Midbrain (tissue), 1 donor: ENCODE measurements at regions not wholly inside any gene's neighbourhood (a gene's known extent, or its start where the extent isn't known, plus 50 kb on each side); places are given as distances from the start of the nearest gene placed in this dataset.

ENCODE experiments used
- DNase-seq: peaks from one replicate; lab custom pipeline; 2025; lab: John Stamatoyannopoulos, UW

DNA sequence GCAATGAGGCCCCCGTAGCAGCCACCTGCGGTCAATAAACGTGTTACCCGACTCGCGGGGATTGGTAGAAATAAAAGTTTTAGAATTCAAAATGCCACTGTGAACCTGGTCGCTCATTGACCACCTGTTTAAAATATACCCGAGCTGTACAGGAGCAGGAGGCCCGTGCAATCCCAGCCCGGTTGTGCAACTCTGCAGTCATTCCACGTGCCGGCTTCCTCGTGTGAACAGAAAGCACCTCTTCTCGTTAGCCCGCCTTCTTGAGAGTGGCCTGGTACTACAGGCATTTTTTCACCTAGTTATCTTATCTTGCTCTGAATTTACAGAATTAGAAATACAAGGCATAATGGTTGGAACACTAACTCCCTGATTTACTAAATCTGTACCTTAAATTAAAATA, 660.7 kb downstream of the GALR1 start:
- no peak for DNase-seq

- DNase-seq = no peak
Measured at GRCh38 chr18:77911971-77912605, 662.4 kb downstream of the GALR1 start.

GRCh38 chr18:77918730-77919129, 669.1 kb downstream of the GALR1 start:
- DNase-seq = no peak

DNA sequence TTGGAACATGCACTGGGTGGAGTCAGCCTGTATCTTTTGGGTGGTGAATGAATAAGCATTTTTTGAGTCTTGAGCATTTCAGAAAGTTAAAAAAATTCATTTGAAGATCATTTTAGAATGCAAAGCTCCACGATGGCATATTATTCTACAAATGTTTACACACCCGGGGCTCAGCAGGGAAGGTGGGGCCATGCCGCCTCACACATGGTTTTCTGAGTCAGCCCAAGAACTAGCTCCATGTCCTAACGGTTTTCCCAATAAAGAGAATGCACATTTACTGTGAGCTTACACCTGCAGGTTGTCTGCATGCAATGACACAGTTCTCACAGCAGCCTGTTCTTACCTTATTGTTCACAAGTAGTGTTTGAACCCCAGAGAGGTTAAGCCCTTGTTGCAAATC, 670.3 kb downstream of the GALR1 start:
- no peak for DNase-seq

- DNase-seq = no peak
Measured at GRCh38 chr18:77935342-77935741, 685.7 kb downstream of the GALR1 start.

DNA sequence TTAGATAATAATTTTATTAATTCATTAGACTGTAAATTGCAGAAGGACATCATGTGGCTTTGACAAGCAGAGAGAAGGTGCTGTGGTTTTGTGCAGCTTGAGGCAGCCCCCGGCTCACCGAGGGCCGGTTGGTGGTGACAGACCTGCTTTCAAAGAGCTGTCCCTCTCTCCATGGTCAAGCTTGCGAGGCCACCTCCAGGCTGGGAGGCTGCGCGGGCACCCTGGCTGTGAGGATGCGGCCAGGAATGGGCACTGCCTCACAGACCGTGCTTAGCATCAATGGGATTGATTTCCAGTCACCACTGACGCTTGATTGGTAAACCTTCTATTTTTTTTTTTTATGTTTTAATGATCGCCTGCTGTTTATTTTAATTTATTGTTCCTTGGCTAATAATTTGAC, 690.9 kb downstream of the GALR1 start:
- DNase-seq = no peak

GRCh38 chr18:77944533-77944932, 694.9 kb downstream of the GALR1 start:
- DNase-seq = no peak

DNA sequence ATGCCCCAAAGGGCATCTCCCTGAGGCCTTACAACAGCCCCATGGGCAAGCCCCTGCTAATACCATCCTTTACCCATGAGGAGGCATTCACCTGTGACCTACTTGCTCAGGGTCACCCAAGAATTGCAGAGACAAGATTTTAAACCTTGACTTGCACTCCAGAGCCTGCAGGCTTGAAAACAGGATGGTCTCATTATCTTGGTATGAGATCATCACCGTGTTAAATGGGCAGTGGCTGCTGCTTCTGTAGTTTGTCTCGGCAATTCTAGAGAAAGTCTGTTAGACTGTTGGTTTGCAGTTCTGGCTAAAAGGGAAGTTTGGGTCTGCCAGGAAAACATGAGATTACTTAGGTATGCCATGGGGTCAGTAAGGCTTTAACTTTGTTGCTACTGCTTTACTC, 698.9 kb downstream of the GALR1 start:
- no peak for DNase-seq

DNA sequence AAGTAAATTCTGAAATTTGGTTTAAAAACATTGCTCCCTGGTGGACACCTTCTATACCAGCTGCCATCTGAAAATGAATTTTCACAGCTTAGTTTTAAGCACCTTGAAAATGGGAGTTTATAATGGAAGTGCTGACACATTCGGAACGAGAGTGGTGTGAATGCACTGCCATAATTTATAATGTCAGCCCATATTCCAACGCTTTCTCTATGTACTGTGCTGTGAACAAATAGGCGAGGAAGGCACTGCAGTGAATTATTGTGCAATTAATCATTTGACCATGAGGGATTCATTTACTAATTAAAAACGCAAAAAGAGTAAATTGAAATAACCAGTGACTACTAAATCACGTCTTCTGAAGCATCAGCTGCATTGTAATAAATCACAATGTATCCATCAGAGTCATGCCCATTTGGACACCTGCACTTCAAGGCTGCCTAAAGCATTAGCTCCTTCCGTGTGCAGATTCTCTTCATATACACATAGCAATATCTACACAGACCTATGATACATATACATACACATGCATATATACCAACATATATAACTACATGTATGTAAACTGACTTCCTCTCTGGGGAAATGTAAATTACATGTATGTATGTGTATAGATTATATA, 699.8 kb downstream of the GALR1 start:
- DNase-seq = no peak

- no peak for DNase-seq
Measured at GRCh38 chr18:77959248-77959647, 709.6 kb downstream of the GALR1 start.

- DNase-seq = no peak
Measured at GRCh38 chr18:77960791-77961410, 711.3 kb downstream of the GALR1 start.

- DNase-seq = no peak
Measured at GRCh38 chr18:77967071-77967470, 717.4 kb downstream of the GALR1 start.

- DNase-seq = no peak
Measured at GRCh38 chr18:77967791-77968190, 718.1 kb downstream of the GALR1 start.

DNA sequence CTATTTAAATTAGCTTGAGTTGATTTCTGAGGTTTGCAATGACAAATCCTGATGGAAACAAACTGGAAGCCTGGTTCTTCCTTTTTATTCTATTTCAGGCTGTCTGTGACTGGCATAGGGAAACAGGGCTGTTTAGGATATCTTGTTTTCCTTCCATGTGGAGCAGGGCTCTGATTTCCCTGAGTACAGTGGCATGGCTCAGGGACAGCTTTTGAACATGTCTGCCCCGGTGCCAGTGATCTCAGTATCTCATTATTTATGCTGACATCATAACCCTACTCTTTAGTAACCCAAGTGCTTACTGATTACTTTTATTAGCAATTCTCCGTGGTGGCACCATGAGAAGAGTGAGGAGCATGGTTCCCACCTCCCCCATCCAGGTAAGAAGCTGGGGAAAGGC, 720.3 kb downstream of the GALR1 start:
- DNase-seq = no peak

DNA sequence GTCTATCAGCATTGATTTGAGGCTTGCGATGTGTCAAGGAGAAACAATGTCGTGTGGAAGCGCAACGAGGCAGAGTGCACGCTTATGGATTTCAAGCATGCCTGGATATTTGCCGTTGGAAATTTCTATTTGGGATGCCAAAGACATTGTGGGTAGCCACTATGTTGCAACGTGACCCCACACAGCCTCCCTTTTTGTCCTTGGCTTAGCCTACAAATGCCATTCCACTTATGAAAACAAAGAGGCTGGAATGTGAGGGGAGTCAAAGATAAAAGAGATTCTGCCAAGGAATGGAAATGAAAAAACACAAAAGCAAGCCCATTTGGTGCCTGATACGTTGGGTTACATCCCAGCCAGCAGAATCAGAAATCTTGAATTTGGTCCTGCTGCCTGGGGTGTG, 721.2 kb downstream of the GALR1 start:
- DNase-seq = no peak

DNA sequence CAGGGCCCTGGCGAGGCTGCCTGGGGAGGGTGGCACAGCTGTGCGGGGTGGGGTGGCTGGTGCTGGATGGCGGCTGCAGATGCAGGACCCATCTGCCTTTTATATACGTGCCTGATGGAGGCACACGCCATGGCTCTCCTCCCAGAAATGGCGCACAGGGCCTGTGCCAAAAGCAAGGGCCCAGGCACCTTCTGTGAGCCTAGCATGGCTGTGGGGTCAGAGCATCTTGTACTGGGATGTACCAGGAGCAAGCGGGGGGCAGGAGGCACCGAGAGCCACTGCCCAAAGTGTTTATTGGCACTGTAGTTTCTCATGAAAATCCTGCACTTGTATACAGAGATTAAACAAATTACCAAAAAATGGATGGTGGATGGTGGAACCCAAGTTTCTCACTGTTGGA, 724.1 kb downstream of the GALR1 start:
- DNase-seq = no peak

DNA sequence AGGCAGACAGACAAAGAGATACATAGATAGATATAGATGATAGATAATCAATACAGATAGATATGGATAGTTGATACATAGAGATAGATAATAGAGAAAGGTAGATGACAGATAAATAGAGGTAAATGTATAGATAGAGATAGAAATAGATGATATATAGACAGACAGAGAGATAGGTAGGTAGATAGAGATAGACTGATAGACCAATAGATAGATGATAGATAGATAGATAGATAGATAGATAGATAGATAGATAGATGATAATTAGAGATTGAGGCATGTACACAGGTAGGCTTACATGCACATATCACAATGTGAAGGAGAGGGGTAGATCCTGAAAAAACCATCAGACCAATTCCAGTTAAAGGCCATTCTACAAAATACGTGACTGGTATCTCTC, 724.7 kb downstream of the GALR1 start:
- no peak for DNase-seq

DNA sequence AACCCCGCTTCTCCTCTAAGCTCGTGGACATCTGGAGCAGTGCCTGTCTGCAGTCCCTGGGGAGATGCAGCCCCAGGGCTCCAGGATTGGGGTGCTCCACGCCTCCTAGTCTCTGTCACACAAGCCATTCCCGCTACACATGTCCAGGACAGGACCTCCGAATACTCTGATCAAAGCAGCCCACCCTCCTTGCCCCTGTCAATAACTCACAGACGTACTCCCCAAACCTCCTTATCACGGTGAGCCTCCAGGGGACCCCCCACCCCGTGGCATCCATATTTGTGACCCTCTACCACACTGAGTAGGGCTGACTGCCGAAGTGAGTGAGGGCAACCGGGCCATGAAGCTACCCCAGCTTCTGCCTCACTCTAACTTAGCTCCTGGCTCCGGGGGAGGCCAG, 727.7 kb downstream of the GALR1 start:
- no peak for DNase-seq

DNA sequence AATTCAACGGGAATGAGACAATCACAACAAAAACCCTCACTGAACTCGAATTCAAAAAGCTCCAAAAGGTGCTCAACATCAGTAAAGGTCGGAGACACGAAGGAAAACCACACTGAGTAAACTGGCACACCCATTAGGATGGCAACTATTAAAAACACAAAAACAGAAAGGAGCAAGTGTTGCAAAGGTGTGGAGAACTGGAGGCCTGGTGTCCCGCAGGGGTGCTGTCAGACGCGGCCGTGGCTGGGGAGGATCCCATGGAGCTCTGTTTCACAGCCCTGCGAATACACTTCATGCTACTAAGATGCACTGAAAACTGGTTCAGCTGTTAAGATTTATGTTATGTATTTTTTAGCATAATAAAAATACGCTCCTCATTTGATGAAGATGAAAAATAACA, 730.6 kb downstream of the GALR1 start:
- no peak for DNase-seq

DNA sequence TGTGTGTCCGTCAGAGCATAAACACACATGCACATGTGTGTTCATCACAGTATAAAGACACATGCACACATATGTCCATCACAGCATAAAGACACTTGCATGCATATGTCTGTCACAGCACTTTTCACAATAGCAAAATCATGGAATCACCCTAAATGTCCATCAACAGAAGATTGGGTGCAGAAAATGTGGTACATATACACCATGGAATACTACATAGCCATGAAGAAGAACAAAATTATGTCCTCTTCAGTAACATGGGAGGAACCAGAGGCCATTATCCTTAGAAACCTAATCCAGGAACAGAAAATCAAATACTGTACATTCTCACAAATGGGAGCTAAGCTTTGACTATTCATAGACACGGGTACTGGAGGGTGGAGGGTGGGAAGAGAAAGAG, 732.2 kb downstream of the GALR1 start:
- DNase-seq = no peak

GRCh38 chr18:77983270-77983669, 733.6 kb downstream of the GALR1 start:
- DNase-seq = no peak

GRCh38 chr18:77984178-77984577, 734.5 kb downstream of the GALR1 start:
- DNase-seq = no peak

GRCh38 chr18:77984833-77985232, 735.2 kb downstream of the GALR1 start:
- no peak for DNase-seq
